Smooth muscle cell (in vitro differentiated cells): ENCODE measurements at regions not wholly inside any gene's neighbourhood (a gene's known extent, or its start where the extent isn't known, plus 50 kb on each side); places are given as distances from the start of the nearest gene placed in this dataset.
A peak's percentile ranks its signal among the peaks of the same experiment; 100 is the strongest.
"Not testable (repeated sequence)": the region's sequence is repeated elsewhere in the genome, so short reads cannot be mapped to it uniquely, and the experiment has no call there.

Source experiments
- DNase-seq: peaks from one replicate; lab custom pipeline; 2025; ENCODE audit not compliant: unreplicated experiment; lab: John Stamatoyannopoulos, UW
- H2AFZ ChIP-seq: fragments of 200-600 bp; sonication (generic); 2 replicates; pipeline ENCODE4 v1.6.0; 2016; ENCODE audit warnings: antibody characterized with exemption, low read depth, mild to moderate bottlenecking
- H3F3A ChIP-seq: fragments of 200-600 bp; sonication (generic); 2 replicates; pipeline ENCODE4 v1.6.0; 2017; ENCODE audit warnings: antibody characterized with exemption, low read depth
- H3K27ac ChIP-seq: fragments of 200-600 bp; sonication (generic); 2 replicates; pipeline ENCODE4 v1.5.1; 2016; ENCODE audit warnings: low read depth, mild to moderate bottlenecking
- H3K27me3 ChIP-seq: fragments of 200-600 bp; sonication (generic); 2 replicates; pipeline ENCODE4 v1.6.1; 2016; ENCODE audit warnings: low read depth, mild to moderate bottlenecking
- H3K36me3 ChIP-seq: fragments of 200-600 bp; sonication (generic); 2 replicates; pipeline ENCODE4 v1.5.1; 2016; ENCODE audit warnings: low read depth
- H3K4me1 ChIP-seq: fragments of 200-600 bp; sonication (generic); 2 replicates; pipeline ENCODE4 v1.5.1; 2016; ENCODE audit warnings: low read depth
- H3K4me2 ChIP-seq: fragments of 200-600 bp; sonication (generic); 2 replicates; pipeline ENCODE4 v1.6.0; 2016; ENCODE audit warnings: mild to moderate bottlenecking
- H3K4me3 ChIP-seq: fragments of 200-600 bp; sonication (generic); 2 replicates; pipeline ENCODE4 v1.5.1; 2016; ENCODE audit warnings: mild to moderate bottlenecking
- H3K79me2 ChIP-seq: fragments of 200-600 bp; sonication (generic); 2 replicates; pipeline ENCODE4 v1.6.0; 2016; ENCODE audit warnings: low read depth, mild to moderate bottlenecking
- H3K9ac ChIP-seq: fragments of 200-600 bp; sonication (generic); 2 replicates; pipeline ENCODE4 v1.6.0; 2016; ENCODE audit warnings: low read depth
- H3K9me3 ChIP-seq: fragments of 200-600 bp; sonication (generic); replicated peaks from 2 replicates; pipeline ENCODE4 v1.5.1; 2016; ENCODE audit warnings: low read depth
- H4K20me1 ChIP-seq: fragments of 200-600 bp; sonication (generic); 2 replicates; pipeline ENCODE4 v1.6.0; 2016; ENCODE audit warnings: low read depth
- CTCF ChIP-seq: fragments of 200-600 bp; sonication (generic); IDR thresholded peaks from 2 replicates; pipeline ENCODE4 v1.5.1; 2017; ENCODE audit warnings: borderline replicate concordance, mild to moderate bottlenecking, antibody characterized with exemption; ENCODE audit not compliant: insufficient read depth, poor library complexity, severe bottlenecking
- WGBS: methylation state at CpG from one replicate; pipeline ENCODE4 v1.1.7; 2016; ENCODE audit warnings: low lambda C conversion rate; 5-methylcytosine and 5-hydroxymethylcytosine counted together

DNA sequence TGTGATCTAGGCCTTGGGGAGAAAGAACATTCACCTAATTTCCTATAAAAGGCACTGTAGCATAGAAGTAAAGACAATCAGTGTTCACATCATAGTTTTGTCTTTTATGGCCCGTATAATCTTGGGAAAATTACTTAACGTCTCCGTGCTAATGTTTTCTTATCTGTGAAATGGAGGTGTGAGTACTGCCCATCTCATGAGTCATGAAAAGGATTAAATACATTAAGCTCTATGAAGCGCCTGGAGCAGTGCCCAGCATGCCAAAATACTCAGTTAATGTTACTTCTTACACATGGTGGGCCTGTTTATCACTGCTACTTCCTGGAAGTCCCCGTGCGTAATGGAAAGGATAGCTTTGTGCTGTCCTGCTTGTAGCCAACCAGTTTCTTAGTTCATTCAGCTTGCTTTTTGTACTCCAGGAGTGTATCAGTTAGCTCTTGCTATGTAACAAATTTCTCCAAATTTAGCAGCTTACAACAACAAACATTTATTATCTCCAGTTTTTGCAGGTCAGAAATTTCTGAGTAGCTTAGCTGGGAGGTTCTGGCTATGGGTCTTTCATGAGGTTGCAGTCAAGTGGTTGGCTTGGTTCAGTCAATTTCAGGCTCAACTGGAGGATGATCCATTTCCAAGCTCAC is 103.6 kb upstream of the BMP2 start:
- H3K27ac ChIP-seq, result peak overlapping the region; percentile 63
- H2AFZ ChIP-seq, result no peak overlapping the region
- no peaks in the 10 kb centered on the region for H3K9me3 ChIP-seq
- no peak for TF ChIP-seq CTCF
- H3K4me1 ChIP-seq, result peaks cover 8% of the 10 kb centered on the region
- WGBS, result 14% methylated on average over 6 of the region's 6 CpGs
- H3F3A ChIP-seq, result peaks cover 25% of the 10 kb centered on the region
- no peak for DNase-seq
- no peaks in the 10 kb centered on the region for H3K27me3 ChIP-seq
- no peaks in the 10 kb centered on the region for H3K36me3 ChIP-seq
- H3K9ac ChIP-seq, result no peak overlapping the region
- peak overlapping the region; percentile 28 for H3K4me2 ChIP-seq
- no peak overlapping the region for H3K4me3 ChIP-seq
- no peaks in the 10 kb centered on the region for H3K79me2 ChIP-seq
- no peaks in the 10 kb centered on the region for H4K20me1 ChIP-seq

DNA sequence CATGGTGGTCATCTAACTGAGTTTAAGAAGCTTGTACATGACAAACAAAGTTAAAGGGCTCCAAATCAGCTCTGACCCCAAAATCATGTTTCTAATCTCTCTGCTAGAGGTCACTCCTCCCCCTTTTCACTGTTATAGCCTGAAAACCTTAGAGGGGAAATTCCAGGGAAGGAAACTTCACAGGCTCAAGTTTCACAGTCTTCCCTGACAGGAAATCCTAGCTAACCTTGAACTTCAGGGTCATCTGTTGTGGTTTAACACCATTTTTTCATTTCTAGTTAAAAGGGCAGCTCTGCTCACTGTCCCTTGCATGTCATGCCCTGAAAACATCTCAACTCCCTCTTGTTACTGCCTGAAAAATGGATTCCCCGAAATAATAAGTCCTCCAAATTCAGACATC is 104.4 kb upstream of the BMP2 start:
- Histone ChIP-seq H2AFZ (no peak overlapping the region), H3K27ac (peak overlapping the region; percentile 63)

DNA sequence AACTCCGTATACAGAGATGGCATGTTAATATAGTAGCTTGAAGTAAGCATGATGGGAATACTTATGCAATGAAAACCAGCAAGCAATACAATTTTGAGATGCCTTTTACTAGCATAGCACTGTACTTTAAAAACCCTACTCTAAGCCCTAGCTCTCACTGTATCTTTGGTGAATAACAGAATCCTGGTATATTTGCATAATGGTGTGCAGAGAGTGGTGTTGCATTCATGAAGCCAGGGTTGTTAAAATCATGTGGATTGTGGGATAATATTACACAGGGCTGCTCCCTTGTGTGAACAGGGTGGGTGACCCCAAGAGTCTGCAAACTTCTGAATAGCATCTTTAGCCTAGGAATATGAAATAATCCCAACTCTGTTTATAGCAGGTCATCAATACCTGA is 105.2 kb upstream of the BMP2 start:
- H3K9ac ChIP-seq, result no peak overlapping the region
- no peaks in the 10 kb centered on the region for H3K79me2 ChIP-seq
- no peak for TF ChIP-seq CTCF
- WGBS, result 59% methylated on average over 1 of the region's 1 CpG
- DNase-seq, result no peak
- H3F3A ChIP-seq, result peaks cover 25% of the 10 kb centered on the region
- H3K27ac ChIP-seq, result peak overlapping the region; percentile 63
- peak overlapping the region; percentile 28 for H3K4me2 ChIP-seq
- no peaks in the 10 kb centered on the region for H4K20me1 ChIP-seq
- peaks cover 8% of the 10 kb centered on the region for H3K4me1 ChIP-seq
- H3K36me3 ChIP-seq, result no peaks in the 10 kb centered on the region
- no peaks in the 10 kb centered on the region for H3K27me3 ChIP-seq
- H3K9me3 ChIP-seq, result no peaks in the 10 kb centered on the region
- no peak overlapping the region for H3K4me3 ChIP-seq
- no peak overlapping the region for H2AFZ ChIP-seq

More for the DNA sequence above, 104.4 kb upstream of the BMP2 start:
- DNase-seq, result no peak
- Histone ChIP-seq H3K79me2 (no peaks in the 10 kb centered on the region), H3K4me3 (no peak overlapping the region), H3K9ac (no peak overlapping the region), H3K9me3 (no peaks in the 10 kb centered on the region), H3K36me3 (no peaks in the 10 kb centered on the region), H4K20me1 (no peaks in the 10 kb centered on the region), H3K4me1 (peaks cover 8% of the 10 kb centered on the region), H3F3A (peaks cover 25% of the 10 kb centered on the region), H3K4me2 (peak overlapping the region; percentile 28), H3K27me3 (no peaks in the 10 kb centered on the region)
- 29% methylated on average over 1 of the region's 1 CpG for WGBS
- TF ChIP-seq CTCF, result no peak

DNA sequence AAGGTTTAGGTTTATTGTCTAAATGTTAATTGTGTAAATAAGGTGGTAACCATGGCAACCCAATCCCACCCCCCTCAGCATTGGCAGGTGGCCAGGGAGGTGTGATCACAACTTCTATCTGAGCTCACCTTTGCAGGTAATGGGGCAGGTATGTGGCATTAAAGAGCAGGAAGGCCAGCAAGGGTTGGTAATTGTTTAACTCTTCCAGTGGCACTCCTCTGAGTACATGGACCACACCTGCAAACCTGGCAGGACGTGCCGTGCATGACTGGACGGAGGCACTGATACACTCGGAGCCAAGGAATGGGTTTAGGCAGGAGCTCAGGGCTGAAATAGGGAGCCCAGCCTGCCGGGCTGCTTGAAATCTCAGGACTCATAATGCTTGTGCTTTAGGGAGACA is 107.0 kb upstream of the BMP2 start:
- no peaks in the 10 kb centered on the region for H3K79me2 ChIP-seq
- no peak overlapping the region for H3K4me2 ChIP-seq
- H2AFZ ChIP-seq, result no peak overlapping the region
- no peaks in the 10 kb centered on the region for H3K36me3 ChIP-seq
- 84% methylated on average over 5 of the region's 5 CpGs for WGBS
- H3K4me3 ChIP-seq, result no peak overlapping the region
- H3K27me3 ChIP-seq, result no peaks in the 10 kb centered on the region
- H3K9me3 ChIP-seq, result no peaks in the 10 kb centered on the region
- H3K4me1 ChIP-seq, result no peaks in the 10 kb centered on the region
- peaks cover 10% of the 10 kb centered on the region for H3F3A ChIP-seq
- no peak overlapping the region for H3K9ac ChIP-seq
- no peak for DNase-seq
- no peak overlapping the region for H3K27ac ChIP-seq
- no peak for TF ChIP-seq CTCF
- no peaks in the 10 kb centered on the region for H4K20me1 ChIP-seq

DNA sequence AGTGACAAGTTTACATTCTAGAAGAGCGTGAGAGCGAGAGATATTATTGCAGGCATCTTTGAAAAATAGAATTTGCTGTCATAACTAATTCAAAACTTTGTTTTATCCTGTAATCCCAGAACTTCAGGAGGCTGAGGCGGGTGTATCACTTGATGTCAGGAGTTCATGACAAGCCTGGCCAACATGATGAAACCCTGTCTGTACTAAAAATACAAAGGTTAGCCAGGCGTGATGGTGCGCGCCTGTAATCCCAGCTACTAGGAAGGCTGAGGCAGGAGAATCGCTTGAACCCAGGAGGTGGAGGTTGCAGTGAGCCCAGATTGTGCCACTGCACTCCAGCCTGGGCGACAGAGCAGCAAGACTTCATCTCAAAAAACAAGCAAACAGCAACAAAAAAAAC is 108.6 kb upstream of the BMP2 start:
- H3K9me3 ChIP-seq, H3K79me2 ChIP-seq, DNase-seq, H4K20me1 ChIP-seq, H2AFZ ChIP-seq, H3K36me3 ChIP-seq, H3F3A ChIP-seq, H3K9ac ChIP-seq, H3K27me3 ChIP-seq, H3K4me1 ChIP-seq, H3K4me2 ChIP-seq, H3K4me3 ChIP-seq, H3K27ac ChIP-seq: not testable (repeated sequence)
- WGBS, result 95% methylated on average over 8 of the region's 8 CpGs
